T-helper 2 cell treated with Interferon-gamma antibody and Interleukin-4, amounts not matched to agents 5 μg/mL and 100 μg/mL, for 36 hours (primary cell): ENCODE measurements at regions not wholly inside any gene's neighbourhood (a gene's known extent, or its start where the extent isn't known, plus 50 kb on each side); places are given as distances from the start of the nearest gene placed in this dataset.
"Not testable (repeated sequence)": the region's sequence is repeated elsewhere in the genome, so short reads cannot be mapped to it uniquely, and the experiment has no call there.

ENCODE experiments used
- DNase-seq: peaks from one replicate; pipeline ENCODE4 v3.0.0; 2021; ENCODE audit warnings: low spot score
- H3K27ac Mint-ChIP-seq: one replicate; pipeline ENCODE4 v1.8.0; 2021; ENCODE audit warnings: mild to moderate bottlenecking, mixed read lengths
- H3K27me3 Mint-ChIP-seq: one replicate; pipeline ENCODE4 v1.8.0; 2021; ENCODE audit warnings: low read depth, mixed read lengths
- H3K36me3 Mint-ChIP-seq: one replicate; pipeline ENCODE4 v1.8.0; 2021; ENCODE audit warnings: low read depth, mixed read lengths
- H3K4me1 Mint-ChIP-seq: one replicate; pipeline ENCODE4 v1.8.0; 2021; ENCODE audit warnings: low read depth, mixed read lengths
- H3K4me3 Mint-ChIP-seq: one replicate; pipeline ENCODE4 v1.8.0; 2022; ENCODE audit warnings: mild to moderate bottlenecking, moderate library complexity, mixed read lengths
- H3K9me3 Mint-ChIP-seq: one replicate; pipeline ENCODE4 v1.8.0; 2021; ENCODE audit warnings: mixed read lengths

GRCh38 chr1:117716030-117716429 is 110.2 kb downstream of the TENT5C start:
- not testable (repeated sequence) for H3K4me1 Mint-ChIP-seq, H3K27me3 Mint-ChIP-seq, H3K36me3 Mint-ChIP-seq, H3K27ac Mint-ChIP-seq, DNase-seq, H3K4me3 Mint-ChIP-seq
- H3K9me3 Mint-ChIP-seq: peaks cover 20% of the 10 kb centered on the region

GRCh38 chr1:117717980-117718379 is 112.1 kb downstream of the TENT5C start:
- Mint-ChIP-seq H3K9me3 (peaks cover 20% of the 10 kb centered on the region), H3K27me3 (peaks cover 10% of the 10 kb centered on the region)
- not testable (repeated sequence) for DNase-seq, H3K4me1 Mint-ChIP-seq, H3K4me3 Mint-ChIP-seq, H3K27ac Mint-ChIP-seq, H3K36me3 Mint-ChIP-seq

GRCh38 chr1:117718596-117718995 is 112.7 kb downstream of the TENT5C start:
- H3K36me3 Mint-ChIP-seq, H3K27ac Mint-ChIP-seq, H3K4me3 Mint-ChIP-seq, DNase-seq, H3K4me1 Mint-ChIP-seq: not testable (repeated sequence)
- Mint-ChIP-seq H3K9me3 (peaks cover 20% of the 10 kb centered on the region), H3K27me3 (peaks cover 11% of the 10 kb centered on the region)

GRCh38 chr1:117719004-117719403 is 113.2 kb downstream of the TENT5C start:
- Mint-ChIP-seq H3K9me3 (peaks cover 20% of the 10 kb centered on the region), H3K27me3 (peaks cover 16% of the 10 kb centered on the region)

GRCh38 chr1:117732065-117732797 is 126.4 kb downstream of the TENT5C start:
- Mint-ChIP-seq H3K27ac (no peak overlapping the region), H3K9me3 (peaks cover 11% of the 10 kb centered on the region), H3K27me3 (peaks cover 14% of the 10 kb centered on the region), H3K36me3 (no peaks in the 10 kb centered on the region), H3K4me3 (no peak overlapping the region), H3K4me1 (peaks cover 15% of the 10 kb centered on the region)
- no peak for DNase-seq

More at GRCh38 chr1:117719004-117719403, 113.2 kb downstream of the TENT5C start:
- Mint-ChIP-seq H3K27ac (no peak overlapping the region), H3K4me3 (no peak overlapping the region), H3K4me1 (no peaks in the 10 kb centered on the region), H3K36me3 (no peaks in the 10 kb centered on the region)
- no peak for DNase-seq

GRCh38 chr1:117732956-117733355 is 127.1 kb downstream of the TENT5C start:
- Mint-ChIP-seq H3K4me3 (no peak overlapping the region), H3K9me3 (peaks cover 4% of the 10 kb centered on the region), H3K36me3 (no peaks in the 10 kb centered on the region), H3K27ac (no peak overlapping the region), H3K4me1 (peaks cover 15% of the 10 kb centered on the region), H3K27me3 (peaks cover 9% of the 10 kb centered on the region)
- DNase-seq: no peak

GRCh38 chr1:117734403-117734802 is 128.6 kb downstream of the TENT5C start:
- DNase-seq: no peak
- Mint-ChIP-seq H3K36me3 (no peaks in the 10 kb centered on the region), H3K4me1 (peaks cover 10% of the 10 kb centered on the region), H3K27ac (peak overlapping the region; percentile 42), H3K4me3 (no peak overlapping the region), H3K27me3 (peaks cover 13% of the 10 kb centered on the region), H3K9me3 (no peaks in the 10 kb centered on the region)

- peak overlapping the region; percentile 82 for H3K4me3 Mint-ChIP-seq
- H3K9me3 Mint-ChIP-seq: no peaks in the 10 kb centered on the region
- peaks cover 10% of the 10 kb centered on the region for H3K4me1 Mint-ChIP-seq
- no peak for DNase-seq
- peaks cover 15% of the 10 kb centered on the region for H3K27me3 Mint-ChIP-seq
- no peaks in the 10 kb centered on the region for H3K36me3 Mint-ChIP-seq
- peak overlapping the region; percentile 92 for H3K27ac Mint-ChIP-seq
Measured at GRCh38 chr1:117735045-117735992, 129.5 kb downstream of the TENT5C start.

- no peaks in the 10 kb centered on the region for H3K36me3 Mint-ChIP-seq
- no peak for DNase-seq
- H3K27ac Mint-ChIP-seq: no peak overlapping the region
- no peak overlapping the region for H3K4me3 Mint-ChIP-seq
- H3K9me3 Mint-ChIP-seq: no peaks in the 10 kb centered on the region
- peaks cover 9% of the 10 kb centered on the region for H3K4me1 Mint-ChIP-seq
- H3K27me3 Mint-ChIP-seq: peaks cover 37% of the 10 kb centered on the region
Measured at GRCh38 chr1:117739504-117739903, 133.7 kb downstream of the TENT5C start.

GRCh38 chr1:117740496-117740895 is 134.6 kb downstream of the TENT5C start:
- Mint-ChIP-seq H3K27me3 (peaks cover 44% of the 10 kb centered on the region), H3K36me3 (no peaks in the 10 kb centered on the region), H3K4me3 (no peak overlapping the region), H3K27ac (no peak overlapping the region), H3K4me1 (peaks cover 1% of the 10 kb centered on the region), H3K9me3 (no peaks in the 10 kb centered on the region)
- no peak for DNase-seq

- DNase-seq, H3K4me3 Mint-ChIP-seq, H3K36me3 Mint-ChIP-seq, H3K4me1 Mint-ChIP-seq, H3K9me3 Mint-ChIP-seq, H3K27ac Mint-ChIP-seq: not testable (repeated sequence)
- peaks cover 56% of the 10 kb centered on the region for H3K27me3 Mint-ChIP-seq
Measured at GRCh38 chr1:117746565-117746964, 140.7 kb downstream of the TENT5C start.

- Mint-ChIP-seq H3K27me3 (peaks cover 51% of the 10 kb centered on the region), H3K36me3 (no peaks in the 10 kb centered on the region), H3K4me3 (no peak overlapping the region), H3K9me3 (no peaks in the 10 kb centered on the region), H3K27ac (no peak overlapping the region), H3K4me1 (no peaks in the 10 kb centered on the region)
- DNase-seq: no peak
Measured at GRCh38 chr1:117747605-117748004, 141.8 kb downstream of the TENT5C start.

GRCh38 chr1:117751321-117751720 is 145.5 kb downstream of the TENT5C start:
- DNase-seq: no peak
- Mint-ChIP-seq H3K27me3 (peaks cover 31% of the 10 kb centered on the region), H3K36me3 (no peaks in the 10 kb centered on the region), H3K27ac (no peak overlapping the region), H3K9me3 (no peaks in the 10 kb centered on the region), H3K4me1 (peaks cover 1% of the 10 kb centered on the region), H3K4me3 (no peak overlapping the region)

- H3K27me3 Mint-ChIP-seq: peaks cover 40% of the 10 kb centered on the region
- H3K36me3 Mint-ChIP-seq: no peaks in the 10 kb centered on the region
- no peak overlapping the region for H3K4me3 Mint-ChIP-seq
- H3K27ac Mint-ChIP-seq: no peak overlapping the region
- DNase-seq: no peak
- H3K9me3 Mint-ChIP-seq: no peaks in the 10 kb centered on the region
- H3K4me1 Mint-ChIP-seq: peaks cover 1% of the 10 kb centered on the region
Measured at GRCh38 chr1:117752661-117753060, 146.8 kb downstream of the TENT5C start.
